HCEC 1CT (cell line): ENCODE measurements at regions not wholly inside any gene's neighbourhood (a gene's known extent, or its start where the extent isn't known, plus 50 kb on each side); places are given as distances from the start of the nearest gene placed in this dataset.
"Not testable (repeated sequence)": the region's sequence is repeated elsewhere in the genome, so short reads cannot be mapped to it uniquely, and the experiment has no call there.

Source experiments
- DNase-seq: peaks from one replicate; pipeline ENCODE4 v3.0.0-alpha.2; 2017

DNA sequence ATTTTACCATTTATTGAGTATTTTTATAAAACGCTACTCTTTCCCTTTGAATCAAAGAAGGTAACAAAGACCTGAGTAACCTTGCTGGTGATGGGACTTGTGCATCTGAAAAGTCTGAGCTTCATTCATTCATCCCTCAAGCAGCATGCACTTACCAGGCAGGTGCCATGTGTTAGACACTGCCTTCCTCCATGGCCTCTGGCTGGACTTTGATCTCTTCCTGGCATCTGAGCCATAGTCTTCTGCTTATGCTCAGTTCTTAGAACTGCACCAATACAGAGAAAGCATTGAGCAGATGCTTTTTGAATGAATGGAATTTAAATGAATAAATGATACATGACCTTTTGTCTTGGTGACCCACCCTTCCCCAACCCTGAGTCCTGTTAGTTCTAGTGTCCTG is 251.4 kb upstream of the COPS8 start:
- DNase-seq = no peak

DNA sequence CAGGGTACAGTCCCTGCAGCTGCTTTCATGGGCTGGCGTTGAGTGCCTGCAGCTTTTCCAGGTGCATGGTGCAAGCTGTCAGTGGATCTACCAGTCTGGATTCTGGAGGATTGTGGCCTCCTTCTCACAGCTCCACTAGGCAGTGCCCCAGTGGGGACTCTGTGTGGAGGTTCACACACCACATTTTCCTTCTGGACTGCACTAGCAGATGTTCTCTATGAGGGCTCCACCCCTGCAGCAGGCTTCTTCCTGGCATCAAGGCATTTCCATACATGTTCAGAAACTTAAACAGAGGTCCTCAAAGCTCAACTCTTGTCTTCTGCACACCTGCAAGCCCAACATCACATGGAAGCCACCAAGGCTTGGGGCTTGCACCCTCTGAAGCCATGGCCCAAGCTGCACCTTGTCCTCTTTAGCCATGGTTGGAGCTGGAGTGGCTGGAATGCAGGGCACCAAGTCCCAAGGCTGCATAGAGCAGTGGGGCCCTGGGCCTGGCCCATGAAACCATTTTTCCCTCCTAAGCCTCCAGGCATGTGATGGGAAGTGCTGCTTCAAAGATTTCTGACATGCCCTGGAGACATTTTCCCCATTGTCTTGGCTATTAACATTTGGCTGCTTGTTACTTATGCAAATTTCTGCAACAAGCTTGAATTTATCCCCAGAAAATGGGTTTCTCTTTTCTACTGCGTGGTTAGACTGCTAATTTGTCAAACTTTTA is 250.2 kb upstream of the COPS8 start:
- DNase-seq = no peak

DNA sequence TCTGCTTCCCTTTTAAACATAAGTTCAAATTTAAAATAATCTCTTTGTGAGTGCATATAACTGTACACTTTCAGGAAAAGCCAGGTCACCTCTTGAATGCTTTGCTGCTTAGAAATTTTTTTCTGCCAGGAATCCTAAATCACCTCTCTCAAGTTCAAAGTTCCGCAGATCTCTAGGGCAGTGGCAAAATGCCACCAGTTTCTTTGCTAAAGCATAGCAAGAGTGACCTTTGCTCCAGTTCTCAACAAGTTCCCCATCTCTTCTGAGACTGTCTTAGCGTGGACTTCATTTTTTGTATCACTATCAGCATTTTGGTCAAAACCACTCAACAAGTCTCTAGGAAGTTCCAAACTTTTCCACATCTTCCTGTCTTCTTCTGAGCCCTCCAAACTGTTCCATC is 249.7 kb upstream of the COPS8 start:
- not testable (repeated sequence) for DNase-seq

DNA sequence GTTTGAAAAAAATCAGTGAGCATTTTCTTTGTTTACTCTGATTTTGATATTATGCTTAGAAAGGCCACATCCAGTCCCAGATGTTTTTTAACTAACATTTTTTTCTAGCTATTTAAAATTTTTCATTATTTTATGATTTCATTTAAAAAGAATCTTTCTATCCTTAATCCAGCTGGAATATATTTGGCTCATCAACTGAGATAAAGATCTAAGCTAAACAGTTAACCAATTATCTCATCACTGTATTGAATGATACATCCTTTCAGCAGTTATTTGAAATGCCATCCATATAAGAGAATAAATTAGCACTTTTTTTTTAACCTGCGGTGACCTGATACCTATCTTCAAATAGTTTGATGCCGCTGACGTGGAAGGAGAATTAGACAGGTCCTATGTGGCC is 245.5 kb upstream of the COPS8 start:
- DNase-seq = no peak

DNA sequence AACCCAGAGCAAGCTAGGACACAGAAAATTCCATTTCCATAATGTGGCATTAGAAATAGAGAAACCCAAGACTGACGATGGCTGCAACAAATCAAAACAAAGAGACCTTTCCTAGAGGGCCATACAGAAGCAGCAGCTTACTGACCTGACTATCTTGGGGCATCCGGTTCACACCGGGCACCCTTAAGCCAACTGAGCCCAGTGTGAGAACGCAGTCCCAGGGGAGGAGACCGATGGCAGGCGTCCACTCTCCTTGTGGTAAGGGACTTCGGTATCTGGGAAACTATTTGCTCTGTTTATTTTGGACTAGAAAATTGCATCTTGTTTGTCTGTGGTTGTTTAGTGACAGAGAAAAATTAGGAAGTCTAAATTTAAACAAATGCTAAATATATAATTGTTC is 244.8 kb upstream of the COPS8 start:
- no peak for DNase-seq

DNA sequence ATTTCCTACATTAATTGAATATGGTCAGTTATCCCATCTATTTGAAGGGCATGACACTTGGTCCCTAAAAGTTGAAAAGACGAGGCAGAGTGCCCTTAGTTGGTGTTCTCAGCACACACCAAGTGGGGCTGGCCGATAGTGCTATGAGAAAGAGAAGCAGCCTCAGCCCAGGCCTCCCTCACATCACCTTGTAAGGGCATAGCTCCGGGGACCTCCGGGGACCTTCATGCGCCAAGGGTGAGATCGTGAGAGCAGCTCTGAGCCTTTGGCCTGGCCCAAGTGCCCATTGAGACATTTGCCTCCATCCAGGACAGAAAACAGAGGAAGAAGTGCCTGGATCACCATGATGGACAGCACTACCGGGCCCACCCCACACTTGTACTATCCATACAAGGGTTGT is 244.3 kb upstream of the COPS8 start:
- no peak for DNase-seq

DNA sequence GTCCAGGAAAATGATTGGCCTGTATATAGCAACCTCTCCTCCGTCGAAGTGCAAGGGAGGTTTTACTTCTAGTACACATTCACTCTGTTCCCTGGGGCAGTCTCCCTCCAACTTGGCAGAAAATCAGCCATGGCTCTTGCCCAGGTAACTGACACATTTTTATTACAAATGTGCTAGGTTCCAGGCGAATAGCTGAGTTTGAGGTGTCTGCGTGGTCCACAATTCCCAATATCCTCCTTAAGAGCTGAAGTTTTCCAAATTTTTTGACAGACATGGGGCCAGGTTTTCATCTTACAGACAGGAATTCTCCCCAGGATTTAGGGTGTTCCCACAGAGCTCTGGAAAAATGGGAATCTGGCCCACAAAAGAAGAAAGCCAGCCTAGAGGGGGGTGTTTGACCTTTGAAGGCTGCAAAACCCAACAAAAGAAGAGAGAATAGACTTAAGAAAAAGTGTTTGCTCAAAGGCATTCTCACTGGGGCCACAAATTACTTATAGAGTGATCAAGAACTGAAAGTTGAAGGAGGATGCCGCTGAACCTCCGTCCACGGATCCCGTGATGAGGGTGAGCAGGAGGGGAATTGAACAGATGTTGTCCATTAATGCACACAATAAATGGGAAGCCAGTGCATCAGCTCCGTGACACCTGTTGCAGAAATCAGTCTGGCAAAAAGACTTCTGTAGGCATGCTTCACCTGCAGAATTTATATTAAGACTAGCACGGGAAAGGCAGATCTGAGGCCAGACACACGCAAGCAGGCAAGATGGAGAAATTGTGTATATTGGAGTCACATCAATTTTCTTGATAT is 242.3 kb upstream of the COPS8 start:
- no peak for DNase-seq

DNA sequence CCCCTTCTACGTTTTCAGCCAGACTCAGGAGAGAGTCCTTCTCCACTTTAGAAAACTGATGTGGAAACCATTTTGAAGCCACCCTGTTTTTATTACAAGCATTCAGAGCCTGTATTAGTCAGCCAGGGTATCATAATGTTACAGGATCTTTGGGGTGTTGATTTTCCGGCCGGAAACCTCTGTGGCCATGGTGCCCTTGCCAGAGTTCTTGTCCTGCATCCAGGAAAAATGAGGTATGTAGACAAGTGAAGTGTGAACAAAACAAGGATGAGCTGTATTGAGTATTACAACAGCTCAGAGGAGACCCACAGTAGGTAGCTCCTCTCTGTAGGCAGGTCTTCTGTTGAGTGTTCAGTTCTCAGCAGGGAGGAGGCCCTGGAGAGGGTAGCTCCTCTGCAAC is 241.0 kb upstream of the COPS8 start:
- DNase-seq = no peak

DNA sequence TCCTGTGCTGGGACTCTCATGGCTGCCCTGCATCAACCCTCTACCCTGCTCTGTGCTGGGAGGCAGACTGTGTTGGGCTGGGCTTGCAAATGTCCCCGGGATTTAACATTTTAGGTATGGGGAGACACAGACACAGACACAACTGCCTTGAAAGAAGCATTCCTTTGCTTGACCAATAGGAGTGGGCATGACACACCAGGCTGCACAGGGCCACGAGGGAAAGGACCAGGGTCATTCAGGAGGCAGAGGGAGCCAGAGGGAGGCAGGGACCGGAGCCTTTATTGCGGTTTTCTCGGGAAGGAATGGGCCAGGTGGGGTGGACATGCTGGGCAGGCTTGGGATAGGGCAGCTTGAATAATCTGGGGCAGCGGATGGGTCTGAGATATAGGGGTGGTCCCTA is 238.7 kb upstream of the COPS8 start:
- DNase-seq = no peak

DNA sequence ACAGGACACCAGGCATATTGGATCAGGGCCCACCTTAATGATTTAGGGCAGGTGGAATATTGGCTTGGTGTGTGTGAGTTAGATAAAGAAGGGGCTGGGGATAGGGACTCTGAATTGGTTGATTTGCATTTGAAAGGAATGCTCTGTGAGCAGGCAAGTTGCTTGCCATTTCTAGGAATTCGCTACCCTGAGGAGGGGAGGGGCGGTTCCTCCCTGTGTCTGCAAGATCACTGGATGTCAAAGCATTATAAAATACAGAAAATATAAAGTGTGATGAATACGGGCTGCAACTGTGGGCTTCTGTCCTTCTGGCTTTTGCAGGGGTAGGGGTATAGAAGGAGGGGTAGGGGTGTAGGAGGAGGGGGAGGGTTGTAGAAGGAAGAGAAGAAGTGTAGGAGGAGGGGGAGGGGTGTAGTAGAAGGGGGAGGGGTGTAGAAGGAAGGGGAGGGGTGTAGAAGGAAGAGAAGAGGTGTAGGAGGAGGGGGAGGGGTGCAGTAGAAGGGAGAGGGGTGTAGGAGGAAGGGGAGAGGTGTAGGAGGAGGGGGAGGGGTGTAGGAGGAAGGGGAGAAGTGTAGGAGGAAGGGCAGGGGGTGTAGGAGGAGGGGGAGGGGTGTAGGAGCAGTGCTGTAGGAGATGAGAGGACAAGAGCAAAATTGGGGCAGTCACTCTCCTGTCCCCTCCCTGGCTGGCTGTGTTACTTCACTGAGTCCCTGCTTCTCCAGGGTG is 238.0 kb upstream of the COPS8 start:
- no peak for DNase-seq

DNA sequence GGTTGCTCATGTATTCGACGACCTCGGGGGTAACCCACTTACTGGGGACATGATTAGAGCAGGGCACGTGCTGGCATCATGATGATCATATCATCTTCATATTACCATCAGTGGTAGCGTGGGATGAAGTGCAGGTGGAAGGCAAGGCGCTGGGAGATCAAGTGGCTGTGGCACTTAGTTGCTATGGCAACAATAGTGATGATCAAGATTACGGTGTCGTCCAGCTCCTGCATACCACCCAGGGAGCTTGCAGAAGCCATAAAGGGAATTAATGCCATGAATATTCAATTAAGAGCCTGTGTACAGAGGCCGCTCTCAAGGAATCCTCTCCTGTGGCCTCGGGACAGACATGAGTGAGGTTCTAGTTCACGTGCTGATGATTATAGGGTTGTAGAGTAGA is 237.2 kb upstream of the COPS8 start:
- DNase-seq = no peak

DNA sequence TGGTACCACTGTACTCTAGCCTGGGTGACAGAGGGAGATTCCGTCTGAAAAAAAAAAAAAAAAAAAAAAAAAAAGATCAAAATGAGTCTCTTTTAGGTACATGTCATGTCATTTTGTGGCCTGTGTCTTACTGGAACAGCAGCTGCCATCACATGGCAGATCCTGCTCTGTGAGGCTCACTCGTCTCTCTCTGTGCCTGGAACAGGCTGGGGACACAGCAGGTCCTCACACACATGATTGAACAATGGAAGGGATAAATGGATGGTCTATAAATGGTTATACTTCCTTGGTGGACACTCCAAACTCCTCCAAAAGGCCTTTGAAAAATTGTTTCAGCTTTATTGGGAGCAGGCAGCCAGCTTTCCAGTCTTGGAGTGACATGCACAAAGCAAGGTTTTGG is 236.2 kb upstream of the COPS8 start:
- no peak for DNase-seq

DNA sequence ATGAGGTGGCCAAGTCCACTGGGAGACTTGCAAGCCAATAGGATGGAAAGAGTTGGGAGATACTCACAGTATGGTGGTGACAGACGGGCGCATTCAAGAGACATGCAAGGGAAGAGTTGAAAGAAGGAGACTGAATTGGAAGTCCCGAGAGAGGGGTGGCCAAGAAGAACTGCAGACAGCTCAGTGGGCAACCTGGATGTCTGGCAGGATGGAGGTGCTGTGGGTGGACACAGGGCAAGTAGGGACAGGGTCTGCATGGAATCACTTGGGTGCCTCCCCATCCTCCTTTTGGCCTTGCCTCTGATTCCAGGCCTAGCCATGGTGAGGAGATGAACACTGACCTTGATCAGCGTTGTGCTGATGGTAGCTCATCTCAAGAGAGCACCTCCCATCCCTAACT is 235.7 kb upstream of the COPS8 start:
- no peak for DNase-seq

DNA sequence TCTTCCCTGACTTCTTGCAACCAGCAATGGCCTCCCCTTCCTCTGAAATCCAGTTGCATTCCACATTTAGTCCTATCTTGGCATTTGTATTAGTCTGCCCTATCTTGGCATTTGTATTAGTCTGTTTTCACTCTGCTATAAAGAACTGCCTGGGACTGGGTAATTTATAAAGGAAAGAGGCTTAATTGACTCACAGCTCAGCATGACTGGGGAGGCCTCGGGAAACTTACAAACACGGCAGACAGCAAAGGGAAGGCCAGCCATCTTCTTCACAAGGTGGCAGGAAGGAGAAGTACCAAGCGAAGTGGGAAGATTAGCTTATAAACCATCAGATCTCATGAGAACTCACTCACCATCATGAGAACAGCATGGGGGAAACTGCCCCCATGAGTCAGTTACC is 234.5 kb upstream of the COPS8 start:
- DNase-seq = no peak

DNA sequence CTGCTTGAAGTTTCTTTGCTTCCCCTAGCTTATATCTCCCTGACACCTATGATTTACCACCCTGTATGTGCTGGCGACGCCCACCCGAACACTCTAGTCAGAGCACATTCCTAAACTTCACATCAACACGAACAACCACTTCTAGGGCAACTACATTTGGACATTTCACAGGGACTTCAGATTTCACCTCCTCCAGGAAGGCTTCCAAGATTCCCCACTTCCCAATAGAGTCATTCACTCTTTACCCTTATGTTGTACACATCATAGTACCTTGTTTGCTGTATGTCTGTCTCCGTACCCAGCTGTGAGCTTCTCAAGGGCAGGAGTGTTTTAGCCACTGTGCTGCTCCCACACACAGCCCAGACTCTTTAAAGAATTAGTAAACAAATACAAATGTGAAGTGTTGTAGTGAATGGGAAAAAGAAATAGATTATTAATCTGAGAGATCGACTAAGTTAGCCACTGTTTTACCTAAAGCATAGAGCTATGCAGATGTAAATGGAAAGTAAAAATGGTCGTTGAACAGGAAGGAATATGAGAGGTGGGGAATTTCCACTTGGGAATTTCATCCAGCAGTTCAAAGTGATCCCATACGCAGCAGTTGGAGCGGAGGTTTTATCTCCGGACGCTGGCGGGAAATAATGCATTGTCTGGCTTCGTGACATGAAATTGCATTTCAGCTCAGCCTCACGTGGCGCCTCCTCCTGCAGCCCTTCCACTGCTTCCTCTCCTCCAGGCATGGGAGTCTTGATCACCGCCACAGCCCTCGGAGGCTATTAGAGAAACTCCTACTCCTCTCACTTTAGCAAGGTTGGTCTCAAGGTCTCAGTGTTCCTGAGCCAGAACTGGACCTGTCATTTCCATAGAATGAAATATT is 233.4 kb upstream of the COPS8 start:
- no peak for DNase-seq

DNA sequence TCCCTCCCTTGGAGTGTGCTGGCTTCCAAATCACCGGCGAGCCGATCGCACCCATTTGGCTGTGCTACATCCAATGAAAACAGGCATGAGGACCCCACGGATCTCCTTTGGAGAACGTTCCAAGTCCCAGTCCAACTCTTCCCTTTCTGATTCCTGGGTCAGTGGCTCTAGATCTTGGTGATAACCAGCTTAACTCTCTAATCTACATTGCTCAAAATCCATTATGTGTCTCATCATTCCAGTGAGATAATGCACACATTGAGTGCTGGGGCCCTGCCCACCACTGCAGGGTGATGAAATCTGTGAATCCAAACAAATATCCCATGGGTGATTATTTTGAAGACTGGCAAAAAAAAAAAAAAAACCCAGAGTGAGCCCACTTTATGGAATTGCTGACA is 232.7 kb upstream of the COPS8 start:
- no peak for DNase-seq

DNA sequence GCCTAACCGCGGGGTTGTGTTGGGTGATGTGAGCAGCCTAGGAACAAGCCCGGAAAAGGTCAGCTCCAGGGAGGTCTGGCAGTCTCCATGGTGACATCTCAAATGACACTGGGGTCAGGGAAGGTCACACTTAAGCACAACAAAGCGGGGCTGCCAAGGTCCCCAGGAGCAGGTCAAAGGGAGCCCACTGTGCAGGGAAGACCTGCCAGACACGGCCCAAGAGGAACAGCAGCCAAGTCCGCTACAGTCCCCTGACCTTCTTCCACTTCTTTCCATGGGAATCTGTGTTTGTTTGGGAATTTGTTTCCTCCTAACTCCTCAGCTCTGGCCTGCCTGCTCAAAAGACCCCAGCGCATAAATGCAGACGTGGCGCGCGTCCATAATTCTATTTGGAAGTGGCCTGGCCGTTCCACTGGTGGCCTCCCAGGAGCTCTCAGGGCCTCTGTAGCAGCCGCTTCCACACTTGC is 232.1 kb upstream of the COPS8 start:
- DNase-seq = no peak

DNA sequence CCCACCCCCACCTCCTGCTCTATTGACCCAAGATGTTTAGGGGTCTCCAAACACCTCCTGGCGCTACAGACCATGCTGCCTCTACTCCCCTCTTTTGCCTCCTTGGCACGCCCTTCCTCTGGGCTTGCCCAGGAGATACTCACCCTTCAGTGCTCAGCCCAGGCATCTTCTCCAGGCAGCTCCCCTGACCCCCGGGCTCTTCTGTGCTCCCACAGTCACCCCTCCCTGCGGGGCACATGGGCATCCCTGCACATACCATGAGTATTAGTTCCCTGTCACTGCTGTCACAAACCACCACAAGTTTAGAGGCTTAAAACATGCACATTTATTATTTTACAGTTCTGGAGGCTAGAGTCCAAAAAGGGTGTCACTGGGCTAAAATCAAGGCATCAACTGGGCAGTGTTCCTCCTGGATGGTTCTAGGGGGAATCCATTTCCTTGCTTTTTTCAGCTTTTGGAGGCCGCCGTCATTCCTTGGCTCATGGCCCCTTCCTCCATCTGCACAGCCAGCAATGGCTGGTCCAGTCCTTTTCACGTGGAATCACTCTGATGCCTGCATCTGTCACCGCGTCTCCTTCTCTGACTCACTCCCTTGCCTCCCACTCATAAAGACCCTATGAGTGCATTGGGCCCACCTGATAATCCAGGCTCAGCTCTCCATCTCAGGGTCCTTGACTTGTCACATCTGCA is 230.4 kb upstream of the COPS8 start:
- no peak for DNase-seq

DNA sequence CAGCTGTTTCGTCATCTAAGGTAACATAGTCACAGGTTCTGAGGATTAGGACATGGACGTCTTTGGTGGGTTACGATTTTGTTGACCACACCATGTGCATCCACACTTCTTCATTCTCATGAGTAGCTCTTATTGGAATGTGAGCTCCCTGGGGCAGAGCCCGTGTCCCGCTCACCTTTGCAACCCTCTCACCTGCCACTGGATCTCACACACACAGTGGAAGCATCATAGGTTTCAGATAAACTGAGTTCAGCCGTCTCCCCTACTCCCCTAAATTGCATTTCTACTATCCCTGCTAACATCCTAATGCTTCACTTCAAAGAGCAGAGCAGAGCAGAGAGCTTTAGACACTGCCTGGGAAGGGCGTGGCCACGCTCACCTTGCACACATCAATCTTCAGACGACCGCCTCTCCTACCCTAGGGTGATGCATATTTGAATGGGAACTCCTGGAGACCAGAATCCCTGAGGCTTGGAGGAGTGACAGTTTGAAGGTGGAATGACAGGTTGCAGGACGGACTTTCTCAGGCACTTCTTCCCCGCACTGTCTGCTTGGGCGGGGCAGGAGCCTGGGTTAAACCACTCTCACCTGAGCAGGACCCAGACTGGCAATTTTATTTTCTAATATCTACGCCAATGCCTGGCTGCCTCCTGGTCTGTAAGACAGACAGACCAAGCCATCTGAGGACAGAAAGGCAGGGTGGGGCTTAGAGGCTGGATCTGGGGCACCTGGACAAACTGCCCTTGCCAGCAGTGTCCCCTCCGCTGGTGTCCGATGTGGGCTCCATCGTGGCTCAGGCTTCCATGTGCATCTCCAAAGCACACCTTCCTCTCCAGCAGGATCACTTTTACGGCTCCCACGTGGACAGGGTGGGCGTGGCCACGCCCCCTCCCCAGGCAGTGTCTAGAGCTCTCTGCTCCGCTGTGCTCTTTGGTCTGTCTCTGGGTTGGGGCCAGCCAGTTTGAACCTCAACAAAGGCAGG is 229.5 kb upstream of the COPS8 start:
- DNase-seq = no peak

DNA sequence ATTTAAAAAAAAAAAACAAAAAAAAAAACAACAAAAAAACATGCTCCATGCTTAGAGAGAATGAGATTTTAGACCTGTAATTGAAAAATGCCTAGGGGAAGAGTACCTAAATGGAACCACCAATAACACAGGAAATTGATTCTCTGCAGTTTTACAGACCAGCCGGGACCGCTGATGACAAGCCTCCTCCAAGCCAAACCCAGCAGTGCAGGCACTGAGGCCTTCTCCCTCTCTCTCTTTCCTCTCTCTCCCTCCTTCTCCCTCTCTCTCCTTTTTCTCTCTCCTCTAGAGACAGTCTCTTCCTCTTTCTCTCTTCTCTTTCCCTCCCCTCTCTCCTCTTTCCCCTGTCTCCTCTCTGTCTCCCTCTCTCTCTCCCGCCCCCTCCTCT is 228.8 kb upstream of the COPS8 start:
- no peak for DNase-seq

DNA sequence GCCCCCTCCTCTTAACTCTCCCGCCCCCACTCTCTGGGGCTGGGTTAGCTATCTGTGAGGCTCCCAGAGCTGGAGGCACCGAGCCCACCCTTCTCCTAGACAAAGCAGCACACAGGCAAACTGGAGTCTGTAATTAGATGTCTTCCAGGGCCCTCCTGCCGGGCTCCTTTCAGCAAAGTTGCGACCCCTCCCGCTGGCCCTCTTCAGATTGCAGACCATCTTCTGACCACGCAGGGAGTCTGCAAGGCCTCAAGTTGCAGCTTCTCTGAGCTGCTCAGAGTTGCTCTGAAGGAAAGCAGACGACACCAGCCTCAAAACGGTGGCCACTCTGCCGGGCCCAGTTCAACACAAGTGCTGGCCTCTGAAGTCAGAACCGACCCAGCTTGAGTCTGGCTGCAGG is 228.4 kb upstream of the COPS8 start:
- no peak for DNase-seq
